ENCODE measurements at regions not wholly inside any gene's neighbourhood (a gene's known extent, or its start where the extent isn't known, plus 50 kb on each side); places are given as distances from the start of the nearest gene placed in this dataset.

- Mint-ChIP-seq H3K27me3 (peaks cover 16% of the 10 kb centered on the region), H3K36me3 (ENCODE audit: low read depth) (no peaks in the 10 kb centered on the region), H3K27ac (no peak overlapping the region), H3K4me3 (no peak overlapping the region), H3K9me3 (peaks cover 3% of the 10 kb centered on the region), H3K4me1 (ENCODE audit: low read depth) (no peaks in the 10 kb centered on the region)
- no peaks in the 10 kb centered on the region for H3K36me3 ChIP-seq (ENCODE audit: insufficient read depth, low read length)
- CTCF ChIA-PET: no interaction called here
- intact Hi-C loops (cut with DNase I, micrococcal nuclease): no loop called here
- TF ChIP-seq CTCF (IDR thresholded peaks at IDR 0.05): no peak
- H3K27me3 ChIP-seq (ENCODE audit: control insufficient read depth in 1 of 2, insufficient read depth in 2 of 2, low read length in 2 of 2): no peaks in the 10 kb centered on the region
- no peak for DNase-seq
- POLR2A ChIA-PET: no interaction called here
- ATAC-seq (ENCODE audit: poor library complexity): no peak
- H3K4me3 ChIP-seq (ENCODE audit: low read length): no peak overlapping the region
- no peaks in the 10 kb centered on the region for H3K4me1 ChIP-seq (ENCODE audit: insufficient read depth, low read length)
- peaks cover 0 to 4% of the 10 kb centered on the region in 2 experiments for H3K9me3 ChIP-seq (ENCODE audit: control insufficient read depth in 1 of 2, insufficient read depth in 1 of 2, low read length in 2 of 2)
- no peak overlapping the region for H3K27ac ChIP-seq (ENCODE audit: low read depth in 1 of 2, low read length in 2 of 2)
Observed at GRCh38 chr14:55942076-55942654, 176.0 kb upstream of the PELI2 start.

GRCh38 chr14:55942826-55943225 lies 175.4 kb upstream of the PELI2 start:
- H3K4me3 ChIP-seq (ENCODE audit: low read length): no peak overlapping the region
- H3K27ac Mint-ChIP-seq: no peak overlapping the region
- ATAC-seq (ENCODE audit: poor library complexity) (no peak), DNase-seq (no peak)
- H3K4me1 Mint-ChIP-seq (ENCODE audit: low read depth): no peaks in the 10 kb centered on the region
- ChIA-PET POLR2A (no interaction called here), CTCF (no interaction called here)
- H3K27ac ChIP-seq (ENCODE audit: low read depth in 1 of 2, low read length in 2 of 2): no peak overlapping the region
- peaks cover 12% of the 10 kb centered on the region for H3K27me3 Mint-ChIP-seq
- peaks cover 0 to 4% of the 10 kb centered on the region in 2 experiments for H3K9me3 ChIP-seq (ENCODE audit: control insufficient read depth in 1 of 2, insufficient read depth in 1 of 2, low read length in 2 of 2)
- H3K36me3 Mint-ChIP-seq (ENCODE audit: low read depth): no peaks in the 10 kb centered on the region
- no peaks in the 10 kb centered on the region for H3K4me1 ChIP-seq (ENCODE audit: insufficient read depth, low read length)
- H3K36me3 ChIP-seq (ENCODE audit: insufficient read depth, low read length): no peaks in the 10 kb centered on the region
- no peaks in the 10 kb centered on the region for H3K27me3 ChIP-seq (ENCODE audit: control insufficient read depth in 1 of 2, insufficient read depth in 2 of 2, low read length in 2 of 2)
- H3K4me3 Mint-ChIP-seq: no peak overlapping the region
- TF ChIP-seq CTCF (IDR thresholded peaks at IDR 0.05): no peak
- intact Hi-C loops (cut with DNase I, micrococcal nuclease): no loop called here
- H3K9me3 Mint-ChIP-seq: peaks cover 3% of the 10 kb centered on the region

DNA sequence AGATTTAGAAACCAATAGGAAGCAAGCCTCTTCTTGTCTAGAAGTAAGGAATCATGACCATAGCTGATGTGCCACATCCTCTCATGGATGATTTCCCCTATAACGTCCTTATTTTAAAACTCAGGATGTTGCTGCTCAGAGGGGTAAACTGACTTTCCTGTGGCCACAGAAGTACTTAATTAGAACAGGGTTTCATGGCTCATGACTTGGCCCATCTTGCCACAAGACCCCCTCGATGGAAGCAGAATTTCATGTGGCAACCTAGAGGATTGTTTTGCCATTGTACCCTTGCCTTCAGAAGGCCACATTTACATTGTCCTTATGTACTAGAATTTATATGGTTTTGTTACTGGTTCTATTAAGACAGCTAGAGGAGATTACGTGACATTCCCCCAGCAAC lies 173.5 kb upstream of the PELI2 start:
- POLR2A ChIA-PET: no interaction called here
- no peak overlapping the region for H3K27ac ChIP-seq (ENCODE audit: low read depth in 1 of 2, low read length in 2 of 2)
- H3K27ac Mint-ChIP-seq: no peak overlapping the region
- H3K9me3 Mint-ChIP-seq: no peaks in the 10 kb centered on the region
- H3K36me3 Mint-ChIP-seq (ENCODE audit: low read depth): no peaks in the 10 kb centered on the region
- CTCF ChIA-PET: interaction anchor here (0.7 kb wide), 1 partner anchor 412 kb away, joined by 3 read pairs; no protein-coding TSS in a partner anchor
- TF ChIP-seq CTCF (IDR thresholded peaks at IDR 0.05): no peak
- no peaks in the 10 kb centered on the region for H3K9me3 ChIP-seq (ENCODE audit: control insufficient read depth in 1 of 2, insufficient read depth in 1 of 2, low read length in 2 of 2)
- no peak for ATAC-seq (ENCODE audit: poor library complexity)
- no peak overlapping the region for H3K4me3 ChIP-seq (ENCODE audit: low read length)
- DNase-seq: no peak
- no peaks in the 10 kb centered on the region for H3K4me1 ChIP-seq (ENCODE audit: insufficient read depth, low read length)
- no peaks in the 10 kb centered on the region for H3K4me1 Mint-ChIP-seq (ENCODE audit: low read depth)
- intact Hi-C loops (cut with DNase I, micrococcal nuclease): no loop called here
- H3K4me3 Mint-ChIP-seq: no peak overlapping the region
- no peaks in the 10 kb centered on the region for H3K27me3 ChIP-seq (ENCODE audit: control insufficient read depth in 1 of 2, insufficient read depth in 2 of 2, low read length in 2 of 2)
- no peaks in the 10 kb centered on the region for H3K36me3 ChIP-seq (ENCODE audit: insufficient read depth, low read length)
- peaks cover 21% of the 10 kb centered on the region for H3K27me3 Mint-ChIP-seq
